ENCODE measurements at regions not wholly inside any gene's neighbourhood (a gene's known extent, or its start where the extent isn't known, plus 50 kb on each side); places are given as distances from the start of the nearest gene placed in this dataset.

GRCh38 chr13:90565985-90566713 lies 781.3 kb upstream of the MIR17HG start:
- intact Hi-C loops (cut with DNase I): no loop called here
- H3K9me3 ChIP-seq: no peaks in the 10 kb centered on the region
- no peak for TF ChIP-seq CTCF (IDR thresholded peaks at IDR 0.05)
- ATAC-seq: no peak
- H3K4me1 ChIP-seq: no peaks in the 10 kb centered on the region
- no peak for FAIRE-seq
- no peak overlapping the region for H3K27ac ChIP-seq
- DNase-seq: no peak
- 80 to 81% methylated on average over 3 of the region's 3 CpGs for WGBS, 2 donors
- no peaks in the 10 kb centered on the region for H3K36me3 ChIP-seq
- no peaks in the 10 kb centered on the region for H3K27me3 ChIP-seq
- no peak overlapping the region for H3K4me3 ChIP-seq

GRCh38 chr13:90568165-90568564 lies 779.3 kb upstream of the MIR17HG start:
- TF ChIP-seq CTCF (IDR thresholded peaks at IDR 0.05): no peak
- no peaks in the 10 kb centered on the region for H3K36me3 ChIP-seq
- FAIRE-seq (no peak), ATAC-seq (no peak), DNase-seq (no peak)
- no peak overlapping the region for H3K27ac ChIP-seq
- H3K4me1 ChIP-seq: no peaks in the 10 kb centered on the region
- no peak overlapping the region for H3K4me3 ChIP-seq
- intact Hi-C loops (cut with DNase I): no loop called here
- no peaks in the 10 kb centered on the region for H3K9me3 ChIP-seq
- no peaks in the 10 kb centered on the region for H3K27me3 ChIP-seq

DNA sequence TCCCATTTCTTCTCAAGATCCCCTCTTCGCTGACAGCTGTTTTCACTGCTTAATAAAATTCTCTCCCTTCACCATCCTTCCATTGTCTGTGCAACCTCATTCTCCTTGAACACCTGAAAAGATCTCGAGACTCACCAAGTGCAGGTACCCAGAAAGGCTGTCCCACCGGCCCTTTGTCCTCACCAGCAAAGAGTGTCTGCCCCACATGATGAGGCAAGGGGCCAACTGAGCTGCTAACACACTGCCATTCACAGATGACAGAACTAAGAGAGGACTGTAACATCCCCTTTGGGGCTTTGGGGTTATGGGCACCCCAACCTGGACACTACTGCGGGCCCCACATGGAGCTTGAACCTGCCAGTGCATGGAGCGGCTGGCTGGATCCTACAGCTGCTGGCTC lies 771.4 kb upstream of the MIR17HG start:
- no peak for ATAC-seq
- DNase-seq: no peak
- H3K36me3 ChIP-seq: no peaks in the 10 kb centered on the region
- FAIRE-seq: no peak
- H3K27me3 ChIP-seq: no peaks in the 10 kb centered on the region
- H3K27ac ChIP-seq: no peak overlapping the region
- intact Hi-C loops (cut with DNase I): no loop called here
- 88 to 90% methylated on average over 5 of the region's 5 CpGs for WGBS, 2 donors
- H3K9me3 ChIP-seq: no peaks in the 10 kb centered on the region
- no peak for TF ChIP-seq CTCF (IDR thresholded peaks at IDR 0.05)
- H3K4me1 ChIP-seq: no peaks in the 10 kb centered on the region
- H3K4me3 ChIP-seq: no peak overlapping the region

GRCh38 chr13:90577726-90578125 lies 769.8 kb upstream of the MIR17HG start:
- Histone ChIP-seq H3K9me3 (no peaks in the 10 kb centered on the region), H3K27ac (no peak overlapping the region), H3K36me3 (no peaks in the 10 kb centered on the region), H3K27me3 (no peaks in the 10 kb centered on the region), H3K4me3 (no peak overlapping the region), H3K4me1 (no peaks in the 10 kb centered on the region)
- ATAC-seq (no peak), DNase-seq (no peak), FAIRE-seq (no peak)
- no peak for TF ChIP-seq CTCF (IDR thresholded peaks at IDR 0.05)
- intact Hi-C loops (cut with DNase I): no loop called here
- WGBS, 2 donors: 58 to 67% methylated on average over 2 of the region's 2 CpGs

DNA sequence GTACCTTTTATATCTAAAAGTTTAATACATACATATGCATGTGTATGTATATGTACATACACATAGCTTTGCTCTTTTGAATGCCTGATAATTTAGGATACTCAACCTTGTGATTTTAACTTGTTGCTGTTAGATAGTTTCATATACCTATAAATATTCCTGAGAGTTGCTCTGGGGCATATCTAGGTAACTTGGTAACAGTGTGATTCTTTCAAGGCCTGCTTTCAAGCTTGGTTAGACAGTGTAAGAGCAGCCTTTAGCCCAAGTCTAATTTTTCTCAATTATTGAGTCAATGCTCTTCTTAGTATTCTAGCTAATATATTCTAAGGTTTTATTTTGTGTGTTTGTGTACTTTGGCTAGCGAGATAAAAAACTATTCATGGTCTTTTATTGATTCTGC lies 762.1 kb upstream of the MIR17HG start:
- FAIRE-seq: no peak

More for the DNA sequence above, 762.1 kb upstream of the MIR17HG start:
- Histone ChIP-seq H3K4me1 (no peaks in the 10 kb centered on the region), H3K27ac (no peak overlapping the region), H3K4me3 (no peak overlapping the region), H3K36me3 (no peaks in the 10 kb centered on the region), H3K9me3 (no peaks in the 10 kb centered on the region), H3K27me3 (no peaks in the 10 kb centered on the region)
- DNase-seq (no peak), ATAC-seq (no peak)
- intact Hi-C loops (cut with DNase I): no loop called here
- 35 to 49% methylated on average over 1 of the region's 1 CpG for WGBS, 2 donors
- no peak for TF ChIP-seq CTCF (IDR thresholded peaks at IDR 0.05)
